ENCODE measurements at regions not wholly inside any gene's neighbourhood (a gene's known extent, or its start where the extent isn't known, plus 50 kb on each side); places are given as distances from the start of the nearest gene placed in this dataset.

DNA sequence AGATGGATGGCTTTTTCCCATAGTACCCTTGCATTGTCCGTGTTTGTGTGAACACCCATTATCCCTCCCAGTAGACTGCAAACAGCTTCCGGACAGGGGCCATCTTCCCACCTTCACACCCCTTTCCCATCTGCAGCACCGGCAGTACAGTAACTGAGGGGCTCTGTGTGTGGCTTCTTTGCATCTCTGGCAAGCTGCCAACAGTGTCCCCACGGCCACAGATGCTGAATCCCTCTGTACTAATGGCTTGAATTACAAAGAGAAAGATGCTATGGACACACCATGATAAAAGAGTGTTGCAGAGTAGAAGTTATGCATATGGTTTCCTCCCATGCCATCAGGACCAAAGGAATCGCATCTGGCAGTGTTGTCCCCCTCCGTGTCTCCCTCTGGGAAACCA, 101.1 kb upstream of the CDYL start:
- TF ChIP-seq, protein P1, sequence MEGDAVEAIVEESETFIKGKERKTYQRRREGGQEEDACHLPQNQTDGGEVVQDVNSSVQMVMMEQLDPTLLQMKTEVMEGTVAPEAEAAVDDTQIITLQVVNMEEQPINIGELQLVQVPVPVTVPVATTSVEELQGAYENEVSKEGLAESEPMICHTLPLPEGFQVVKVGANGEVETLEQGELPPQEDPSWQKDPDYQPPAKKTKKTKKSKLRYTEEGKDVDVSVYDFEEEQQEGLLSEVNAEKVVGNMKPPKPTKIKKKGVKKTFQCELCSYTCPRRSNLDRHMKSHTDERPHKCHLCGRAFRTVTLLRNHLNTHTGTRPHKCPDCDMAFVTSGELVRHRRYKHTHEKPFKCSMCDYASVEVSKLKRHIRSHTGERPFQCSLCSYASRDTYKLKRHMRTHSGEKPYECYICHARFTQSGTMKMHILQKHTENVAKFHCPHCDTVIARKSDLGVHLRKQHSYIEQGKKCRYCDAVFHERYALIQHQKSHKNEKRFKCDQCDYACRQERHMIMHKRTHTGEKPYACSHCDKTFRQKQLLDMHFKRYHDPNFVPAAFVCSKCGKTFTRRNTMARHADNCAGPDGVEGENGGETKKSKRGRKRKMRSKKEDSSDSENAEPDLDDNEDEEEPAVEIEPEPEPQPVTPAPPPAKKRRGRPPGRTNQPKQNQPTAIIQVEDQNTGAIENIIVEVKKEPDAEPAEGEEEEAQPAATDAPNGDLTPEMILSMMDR (IDR thresholded peaks at IDR 0.05; ENCODE audit: low read depth, low read length), result no peak
- no peak for TF ChIP-seq EZH2phosphoT487 (IDR thresholded peaks at IDR 0.05; ENCODE audit: low read depth)
